Loucy (cell line): ENCODE measurements at regions not wholly inside any gene's neighbourhood (a gene's known extent, or its start where the extent isn't known, plus 50 kb on each side); places are given as distances from the start of the nearest gene placed in this dataset.

Source experiments
- EZH2phosphoT487 ChIP-seq: fragments of 200-600 bp; IDR thresholded peaks from 2 replicates; pipeline ENCODE4 v1.6.1; 2018; ENCODE audit warnings: antibody characterized with exemption, mild to moderate bottlenecking, moderate library complexity, borderline replicate concordance
- TF ChIP-seq, protein P1 (sequence below): fragments of 200-600 bp; sonication (generic); conservative IDR thresholded peaks from 2 replicates; pipeline ENCODE4 v1.5.1; 2014; ENCODE audit warnings: mild to moderate bottlenecking, antibody characterized with exemption, low read length

- TF ChIP-seq, protein P1, sequence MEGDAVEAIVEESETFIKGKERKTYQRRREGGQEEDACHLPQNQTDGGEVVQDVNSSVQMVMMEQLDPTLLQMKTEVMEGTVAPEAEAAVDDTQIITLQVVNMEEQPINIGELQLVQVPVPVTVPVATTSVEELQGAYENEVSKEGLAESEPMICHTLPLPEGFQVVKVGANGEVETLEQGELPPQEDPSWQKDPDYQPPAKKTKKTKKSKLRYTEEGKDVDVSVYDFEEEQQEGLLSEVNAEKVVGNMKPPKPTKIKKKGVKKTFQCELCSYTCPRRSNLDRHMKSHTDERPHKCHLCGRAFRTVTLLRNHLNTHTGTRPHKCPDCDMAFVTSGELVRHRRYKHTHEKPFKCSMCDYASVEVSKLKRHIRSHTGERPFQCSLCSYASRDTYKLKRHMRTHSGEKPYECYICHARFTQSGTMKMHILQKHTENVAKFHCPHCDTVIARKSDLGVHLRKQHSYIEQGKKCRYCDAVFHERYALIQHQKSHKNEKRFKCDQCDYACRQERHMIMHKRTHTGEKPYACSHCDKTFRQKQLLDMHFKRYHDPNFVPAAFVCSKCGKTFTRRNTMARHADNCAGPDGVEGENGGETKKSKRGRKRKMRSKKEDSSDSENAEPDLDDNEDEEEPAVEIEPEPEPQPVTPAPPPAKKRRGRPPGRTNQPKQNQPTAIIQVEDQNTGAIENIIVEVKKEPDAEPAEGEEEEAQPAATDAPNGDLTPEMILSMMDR: no peak
- TF ChIP-seq EZH2phosphoT487: no peak
These were observed 131.2 kb downstream of the NUP35 start for GRCh38 chr2:183255411-183255810.
